ENCODE measurements at regions not wholly inside any gene's neighbourhood (a gene's known extent, or its start where the extent isn't known, plus 50 kb on each side); places are given as distances from the start of the nearest gene placed in this dataset.

- TF ChIP-seq, protein P1, sequence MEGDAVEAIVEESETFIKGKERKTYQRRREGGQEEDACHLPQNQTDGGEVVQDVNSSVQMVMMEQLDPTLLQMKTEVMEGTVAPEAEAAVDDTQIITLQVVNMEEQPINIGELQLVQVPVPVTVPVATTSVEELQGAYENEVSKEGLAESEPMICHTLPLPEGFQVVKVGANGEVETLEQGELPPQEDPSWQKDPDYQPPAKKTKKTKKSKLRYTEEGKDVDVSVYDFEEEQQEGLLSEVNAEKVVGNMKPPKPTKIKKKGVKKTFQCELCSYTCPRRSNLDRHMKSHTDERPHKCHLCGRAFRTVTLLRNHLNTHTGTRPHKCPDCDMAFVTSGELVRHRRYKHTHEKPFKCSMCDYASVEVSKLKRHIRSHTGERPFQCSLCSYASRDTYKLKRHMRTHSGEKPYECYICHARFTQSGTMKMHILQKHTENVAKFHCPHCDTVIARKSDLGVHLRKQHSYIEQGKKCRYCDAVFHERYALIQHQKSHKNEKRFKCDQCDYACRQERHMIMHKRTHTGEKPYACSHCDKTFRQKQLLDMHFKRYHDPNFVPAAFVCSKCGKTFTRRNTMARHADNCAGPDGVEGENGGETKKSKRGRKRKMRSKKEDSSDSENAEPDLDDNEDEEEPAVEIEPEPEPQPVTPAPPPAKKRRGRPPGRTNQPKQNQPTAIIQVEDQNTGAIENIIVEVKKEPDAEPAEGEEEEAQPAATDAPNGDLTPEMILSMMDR (IDR thresholded peaks at IDR 0.05): no peak
- no peak for TF ChIP-seq POLR2AphosphoS5 (IDR thresholded peaks at IDR 0.05)
Measured at GRCh38 chr6:4586469-4586859, 189.7 kb upstream of the CDYL start.

All from transverse colon (tissue), 4 donors.